OCI-LY1 (cell line): ENCODE measurements at regions not wholly inside any gene's neighbourhood (a gene's known extent, or its start where the extent isn't known, plus 50 kb on each side); places are given as distances from the start of the nearest gene placed in this dataset.

Experiments used
- H2AFZ ChIP-seq: fragments of 200-600 bp; sonication (generic), shearing (Covaris generic); 2 replicates; pipeline ENCODE4 v1.6.0; 2014; ENCODE audit warnings: antibody characterized with exemption, mild to moderate bottlenecking, low read length
- H3F3A ChIP-seq: fragments of 200-600 bp; sonication (generic), shearing (Covaris generic); 2 replicates; pipeline ENCODE4 v1.6.0; 2014; ENCODE audit warnings: mild to moderate bottlenecking, antibody characterized with exemption, low read length, moderate library complexity; ENCODE audit not compliant: insufficient read depth
- H3K27ac ChIP-seq: fragments of 200-600 bp; sonication (generic); 2 replicates; pipeline ENCODE4 v1.5.1; 2014; ENCODE audit warnings: low read length, mixed run types, mild to moderate bottlenecking, low read depth; ENCODE audit not compliant: poor library complexity, severe bottlenecking
- H3K27me3 ChIP-seq: fragments of 200-600 bp; sonication (generic); 2 replicates; pipeline ENCODE4 v1.6.0; 2014; ENCODE audit warnings: antibody characterized with exemption, mild to moderate bottlenecking, low read length, moderate library complexity; ENCODE audit not compliant: insufficient read depth
- H3K36me3 ChIP-seq: fragments of 200-600 bp; sonication (generic); 2 replicates; pipeline ENCODE4 v1.6.1; 2014; ENCODE audit warnings: mild to moderate bottlenecking, antibody characterized with exemption, low read length, moderate library complexity, mixed read lengths; ENCODE audit not compliant: insufficient read depth
- H3K4me1 ChIP-seq: fragments of 200-600 bp; sonication (generic); 2 replicates; pipeline ENCODE4 v1.5.1; 2014; ENCODE audit warnings: mild to moderate bottlenecking, low read length, moderate library complexity; ENCODE audit not compliant: insufficient read depth, severe bottlenecking
- H3K4me2 ChIP-seq: fragments of 200-600 bp; sonication (generic), shearing (Covaris generic); 2 replicates; pipeline ENCODE4 v1.6.1; 2014; ENCODE audit warnings: low read length
- H3K4me3 ChIP-seq: fragments of 200-600 bp; sonication (generic); 2 replicates; pipeline ENCODE4 v1.5.1; 2014; ENCODE audit warnings: low read length, low read depth, mild to moderate bottlenecking, mixed read lengths; ENCODE audit not compliant: poor library complexity, severe bottlenecking
- H3K79me2 ChIP-seq: fragments of 200-600 bp; shearing (Covaris generic); 2 replicates; pipeline ENCODE4 v1.6.1; 2016; ENCODE audit warnings: mixed run types, low read length, mixed read lengths; ENCODE audit not compliant: insufficient read depth
- H3K9ac ChIP-seq: fragments of 200-600 bp; sonication (generic), shearing (Covaris generic); 2 replicates; pipeline ENCODE4 v1.6.1; 2014; ENCODE audit warnings: mild to moderate bottlenecking, low read length, mixed read lengths
- H3K9me2 ChIP-seq: fragments of 200-600 bp; sonication (generic), shearing (Covaris generic); 2 replicates; pipeline ENCODE4 v1.6.1; 2014; ENCODE audit warnings: low read depth, mild to moderate bottlenecking, low read length, mixed read lengths
- H3K9me3 ChIP-seq: fragments of 200-600 bp; shearing (Covaris generic); 2 replicates; pipeline ENCODE4 v1.6.1; 2014; ENCODE audit warnings: low read length, mixed read lengths
- H4K20me1 ChIP-seq: fragments of 200-600 bp; sonication (generic), shearing (Covaris generic); 2 replicates; pipeline ENCODE4 v1.6.0; 2016; ENCODE audit warnings: mild to moderate bottlenecking, low read length; ENCODE audit not compliant: insufficient read depth
- CTCF ChIP-seq: fragments of 200-600 bp; sonication (generic), shearing (Covaris generic); IDR thresholded peaks from 2 replicates; pipeline ENCODE4 v1.5.1; 2017; ENCODE audit warnings: mild to moderate bottlenecking, antibody characterized with exemption, low read length, moderate library complexity, mixed read lengths
- EZH2 ChIP-seq: fragments of 200-600 bp; sonication (generic), shearing (Covaris generic); IDR thresholded peaks from 2 replicates; pipeline ENCODE4 v1.8.0; 2017; ENCODE audit warnings: borderline replicate concordance, mixed run types, mild to moderate bottlenecking, antibody characterized with exemption, low read length, moderate library complexity, mixed read lengths

DNA sequence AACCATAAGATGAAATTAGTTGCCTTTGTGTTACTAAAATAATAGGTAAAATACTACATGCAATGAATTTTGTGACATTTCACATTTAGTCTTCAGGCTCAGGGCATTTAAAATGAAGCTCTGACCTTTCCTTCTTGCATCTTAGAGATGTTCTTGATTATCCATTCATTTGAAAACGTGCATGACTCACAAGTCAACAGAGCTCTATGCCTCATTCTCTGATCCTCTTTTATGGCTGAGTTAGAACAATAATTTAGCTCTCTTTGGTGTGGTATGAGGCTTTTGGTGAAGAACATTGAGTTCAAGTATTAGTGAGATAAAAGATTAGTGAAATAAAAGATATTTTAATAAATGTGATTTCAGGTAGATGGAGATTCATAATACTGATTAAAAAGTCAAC lies 66.5 kb downstream of the TIGD2 start:
- no peaks in the 10 kb centered on the region for H3K9me2 ChIP-seq
- H3K36me3 ChIP-seq: no peaks in the 10 kb centered on the region
- H2AFZ ChIP-seq: no peak overlapping the region
- H3K9me3 ChIP-seq: no peaks in the 10 kb centered on the region
- no peak overlapping the region for H3K27ac ChIP-seq
- no peaks in the 10 kb centered on the region for H3K4me1 ChIP-seq
- H3K79me2 ChIP-seq: no peaks in the 10 kb centered on the region
- no peaks in the 10 kb centered on the region for H3K27me3 ChIP-seq
- TF ChIP-seq EZH2 (no peak), CTCF (no peak)
- no peaks in the 10 kb centered on the region for H3F3A ChIP-seq
- H3K4me3 ChIP-seq: no peak overlapping the region
- no peaks in the 10 kb centered on the region for H4K20me1 ChIP-seq
- no peak overlapping the region for H3K9ac ChIP-seq
- no peak overlapping the region for H3K4me2 ChIP-seq

GRCh38 chr4:89184407-89184806 lies 73.1 kb downstream of the TIGD2 start:
- no peak overlapping the region for H3K9ac ChIP-seq
- H3K27me3 ChIP-seq: no peaks in the 10 kb centered on the region
- no peak overlapping the region for H2AFZ ChIP-seq
- H3K79me2 ChIP-seq: no peaks in the 10 kb centered on the region
- H3K9me3 ChIP-seq: no peaks in the 10 kb centered on the region
- no peaks in the 10 kb centered on the region for H4K20me1 ChIP-seq
- H3K27ac ChIP-seq: no peak overlapping the region
- no peak overlapping the region for H3K4me3 ChIP-seq
- no peaks in the 10 kb centered on the region for H3K4me1 ChIP-seq
- no peaks in the 10 kb centered on the region for H3K36me3 ChIP-seq
- no peaks in the 10 kb centered on the region for H3F3A ChIP-seq
- no peaks in the 10 kb centered on the region for H3K9me2 ChIP-seq
- H3K4me2 ChIP-seq: no peak overlapping the region
- no peak for TF ChIP-seq CTCF
- TF ChIP-seq EZH2: no peak
